Tibial nerve (tissue), 4 donors: ENCODE measurements at regions not wholly inside any gene's neighbourhood (a gene's known extent, or its start where the extent isn't known, plus 50 kb on each side); places are given as distances from the start of the nearest gene placed in this dataset.
"Not testable (repeated sequence)": the region's sequence is repeated elsewhere in the genome, so short reads cannot be mapped to it uniquely, and the experiment has no call there.

Experiments
- DNase-seq, 2 donors: peaks; one replicate each; pipeline ENCODE4 v3.0.0-alpha.2; 2019; ENCODE audit warnings: low spot score in 2 of 2
- H3K27ac ChIP-seq, 4 donors: fragments of 200-600 bp; sonication (generic) in 3 of 4; one replicate each; pipeline ENCODE4 v1.5.1; 2017 to 2019; ENCODE audit warnings: mild to moderate bottlenecking in 1 of 4
- H3K27me3 ChIP-seq, 2 donors: fragments of 200-600 bp; sonication (generic) in 1 of 2; one replicate each; pipeline versions ENCODE4 v1.5.1 to v1.6.0; 2017 to 2019
- H3K36me3 ChIP-seq, 3 donors: fragments of 200-600 bp; sonication (generic); one replicate each; pipeline ENCODE4 v1.5.1; 2018 to 2019
- H3K4me1 ChIP-seq, 4 donors: fragments of 200-600 bp; sonication (generic) in 3 of 4; one replicate each; pipeline ENCODE4 v1.5.1; 2017 to 2019
- H3K4me3 ChIP-seq, 4 donors: fragments of 200-600 bp; sonication (generic) in 3 of 4; one replicate each; pipeline ENCODE4 v1.5.1; 2017 to 2019; ENCODE audit warnings: mild to moderate bottlenecking in 1 of 4, moderate library complexity in 1 of 4
- H3K9me3 ChIP-seq, 4 donors: fragments of 200-600 bp; sonication (generic) in 3 of 4; one replicate each; pipeline ENCODE4 v1.5.1; 2017 to 2019
- CTCF ChIP-seq, 5 experiments: fragments of 200-600 bp in 3 of 5; fragments of 450-650 bp in 2 of 5; sonication (generic) in 3 of 5; IDR thresholded peaks; one replicate each; pipeline ENCODE4 v1.5.1; 2016 to 2019; ENCODE audit warnings: antibody characterized with exemption in 5 of 5, mild to moderate bottlenecking in 3 of 5, moderate library complexity in 2 of 5
- EP300 ChIP-seq, 2 donors: sonication (generic); formaldehyde crosslinking; IDR thresholded peaks; one replicate each; pipeline ENCODE4 v1.6.1; 2017; ENCODE audit warnings: antibody characterized with exemption in 2 of 2, mild to moderate bottlenecking in 1 of 2
- POLR2A ChIP-seq, 2 donors: fragments of 450-650 bp; IDR thresholded peaks; one replicate each; pipeline ENCODE4 v1.6.1; 2017; ENCODE audit warnings: antibody characterized with exemption in 2 of 2, mild to moderate bottlenecking in 2 of 2, moderate library complexity in 2 of 2
- WGBS, 2 donors: methylation state at CpG; one replicate each; pipeline ENCODE4 v1.1.5; 2018; 5-methylcytosine and 5-hydroxymethylcytosine counted together

- H3K4me1 ChIP-seq: no peaks in the 10 kb centered on the region
- no peaks in the 10 kb centered on the region for H3K27me3 ChIP-seq
- DNase-seq: no peak
- H3K9me3 ChIP-seq: no peaks in the 10 kb centered on the region
- H3K36me3 ChIP-seq: no peaks in the 10 kb centered on the region
- H3K4me3 ChIP-seq: no peak overlapping the region
- TF ChIP-seq POLR2A (IDR thresholded peaks at IDR 0.05): no peak
- no peak for TF ChIP-seq CTCF (IDR thresholded peaks at IDR 0.05)
- no peak for TF ChIP-seq EP300 (IDR thresholded peaks at IDR 0.05)
- no peak overlapping the region for H3K27ac ChIP-seq
- WGBS, 2 donors: 60 to 65% methylated on average over 2 of the region's 2 CpGs
These were observed 573.8 kb downstream of the TSN start for GRCh38 chr2:122329278-122329677.

GRCh38 chr2:122333932-122334331 lies 578.5 kb downstream of the TSN start:
- H3K36me3 ChIP-seq: no peaks in the 10 kb centered on the region
- H3K9me3 ChIP-seq: no peaks in the 10 kb centered on the region
- H3K27me3 ChIP-seq: no peaks in the 10 kb centered on the region
- no peaks in the 10 kb centered on the region for H3K4me1 ChIP-seq
- no peak overlapping the region for H3K4me3 ChIP-seq
- 83 to 90% methylated on average over 2 of the region's 2 CpGs for WGBS, 2 donors
- H3K27ac ChIP-seq: no peak overlapping the region
- TF ChIP-seq POLR2A (IDR thresholded peaks at IDR 0.05) (no peak), CTCF (IDR thresholded peaks at IDR 0.05) (no peak), EP300 (IDR thresholded peaks at IDR 0.05) (no peak)
- DNase-seq: no peak

- Histone ChIP-seq H3K4me3 (no peak overlapping the region), H3K4me1 (no peaks in the 10 kb centered on the region), H3K36me3 (no peaks in the 10 kb centered on the region), H3K9me3 (no peaks in the 10 kb centered on the region), H3K27me3 (no peaks in the 10 kb centered on the region), H3K27ac (no peak overlapping the region)
- 76 to 82% methylated on average over 5 of the region's 5 CpGs for WGBS, 2 donors
- no peak for DNase-seq
- TF ChIP-seq POLR2A (IDR thresholded peaks at IDR 0.05): no peak
- TF ChIP-seq EP300 (IDR thresholded peaks at IDR 0.05): no peak
- no peak for TF ChIP-seq CTCF (IDR thresholded peaks at IDR 0.05)
These were observed 582.5 kb downstream of the TSN start for GRCh38 chr2:122338000-122338399.

GRCh38 chr2:122340246-122340645 lies 584.8 kb downstream of the TSN start:
- WGBS, 2 donors: 43 to 49% methylated on average over 3 of the region's 3 CpGs

GRCh38 chr2:122341007-122341406 lies 585.6 kb downstream of the TSN start:
- Histone ChIP-seq H3K9me3 (no peaks in the 10 kb centered on the region), H3K27ac (no peak overlapping the region), H3K36me3 (no peaks in the 10 kb centered on the region), H3K27me3 (no peaks in the 10 kb centered on the region), H3K4me1 (no peaks in the 10 kb centered on the region), H3K4me3 (no peak overlapping the region)
- 43 to 52% methylated on average over 5 of the region's 5 CpGs for WGBS, 2 donors
- no peak for DNase-seq
- TF ChIP-seq EP300 (IDR thresholded peaks at IDR 0.05) (no peak), CTCF (IDR thresholded peaks at IDR 0.05) (no peak), POLR2A (IDR thresholded peaks at IDR 0.05) (no peak)

More at GRCh38 chr2:122340246-122340645, 584.8 kb downstream of the TSN start:
- H3K9me3 ChIP-seq: no peaks in the 10 kb centered on the region
- H3K4me1 ChIP-seq: no peaks in the 10 kb centered on the region
- H3K27me3 ChIP-seq: no peaks in the 10 kb centered on the region
- no peak for DNase-seq
- no peak overlapping the region for H3K4me3 ChIP-seq
- H3K36me3 ChIP-seq: no peaks in the 10 kb centered on the region
- TF ChIP-seq CTCF (IDR thresholded peaks at IDR 0.05) (no peak), EP300 (IDR thresholded peaks at IDR 0.05) (no peak), POLR2A (IDR thresholded peaks at IDR 0.05) (no peak)
- H3K27ac ChIP-seq: no peak overlapping the region

- WGBS, 2 donors: 79 to 83% methylated on average over 8 of the region's 8 CpGs
- not testable (repeated sequence) for H3K9me3 ChIP-seq, DNase-seq, H3K4me1 ChIP-seq, H3K36me3 ChIP-seq, H3K27me3 ChIP-seq, H3K4me3 ChIP-seq, H3K27ac ChIP-seq
These were observed 596.7 kb downstream of the TSN start for GRCh38 chr2:122352151-122352550.
